ENCODE measurements at regions not wholly inside any gene's neighbourhood (a gene's known extent, or its start where the extent isn't known, plus 50 kb on each side); places are given as distances from the start of the nearest gene placed in this dataset.
"Not testable (repeated sequence)": the region's sequence is repeated elsewhere in the genome, so short reads cannot be mapped to it uniquely, and the experiment has no call there.

GRCh38 chr2:58709687-58710354 lies 468.7 kb upstream of the FANCL start:
- H3K4me1 ChIP-seq (ENCODE audit: control insufficient read depth in 2 of 2, insufficient read depth in 2 of 2, low read length in 1 of 2), result no peaks in the 10 kb centered on the region
- H3K27ac ChIP-seq (ENCODE audit: low read depth in 2 of 2, low read length in 1 of 2), result no peak overlapping the region
- H3K27me3 ChIP-seq (ENCODE audit: control insufficient read depth in 1 of 2, insufficient read depth in 2 of 2, low read length in 2 of 2), result no peaks in the 10 kb centered on the region
- no peaks in the 10 kb centered on the region for H3K36me3 ChIP-seq (ENCODE audit: control insufficient read depth in 2 of 2, insufficient read depth in 2 of 2, low read length in 1 of 2)
- WGBS, 2 donors, result 69 to 81% methylated on average over 1 of the region's 1 CpG
- no peaks in the 10 kb centered on the region for H3K9me3 ChIP-seq (ENCODE audit: control insufficient read depth in 2 of 2, insufficient read depth in 1 of 2, low read depth in 1 of 2, low read length in 1 of 2)
- H3K4me3 ChIP-seq (ENCODE audit: low read depth in 1 of 2, low read length in 2 of 2), result no peak overlapping the region

GRCh38 chr2:58709274-58709673 lies 468.1 kb upstream of the FANCL start:
- Histone ChIP-seq H3K27me3 (ENCODE audit: control insufficient read depth in 1 of 2, insufficient read depth in 2 of 2, low read length in 2 of 2) (no peaks in the 10 kb centered on the region), H3K9me3 (ENCODE audit: control insufficient read depth in 2 of 2, insufficient read depth in 1 of 2, low read depth in 1 of 2, low read length in 1 of 2) (no peaks in the 10 kb centered on the region), H3K4me1 (ENCODE audit: control insufficient read depth in 2 of 2, insufficient read depth in 2 of 2, low read length in 1 of 2) (no peaks in the 10 kb centered on the region), H3K4me3 (ENCODE audit: low read depth in 1 of 2, low read length in 2 of 2) (no peak overlapping the region), H3K36me3 (ENCODE audit: control insufficient read depth in 2 of 2, insufficient read depth in 2 of 2, low read length in 1 of 2) (no peaks in the 10 kb centered on the region), H3K27ac (ENCODE audit: low read depth in 2 of 2, low read length in 1 of 2) (no peak overlapping the region)
- 74 to 78% methylated on average over 4 of the region's 4 CpGs for WGBS, 2 donors

DNA sequence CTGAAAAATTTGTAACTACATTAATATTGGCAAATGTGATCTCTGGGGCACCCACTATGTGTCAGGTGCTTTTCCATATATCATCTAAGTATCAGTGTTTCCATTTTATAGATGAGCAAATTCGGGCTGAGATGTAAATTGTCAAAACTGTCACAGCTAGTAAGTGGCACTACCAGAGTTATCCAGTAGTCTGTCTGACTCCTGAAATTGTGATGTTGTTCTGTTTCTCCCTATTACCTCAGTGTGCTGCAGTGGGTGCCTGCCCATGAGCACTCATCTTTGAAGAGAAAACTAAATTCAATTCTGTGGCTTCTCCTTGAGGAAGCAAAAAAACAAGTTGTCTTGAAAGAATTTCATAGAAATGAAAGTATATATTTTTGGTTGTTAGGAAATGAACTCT lies 467.4 kb upstream of the FANCL start:
- H3K27me3 ChIP-seq (ENCODE audit: control insufficient read depth in 1 of 2, insufficient read depth in 2 of 2, low read length in 2 of 2), result no peaks in the 10 kb centered on the region
- H3K36me3 ChIP-seq (ENCODE audit: control insufficient read depth in 2 of 2, insufficient read depth in 2 of 2, low read length in 1 of 2), result no peaks in the 10 kb centered on the region
- 60 to 83% methylated on average over 1 of the region's 1 CpG for WGBS, 2 donors
- no peak overlapping the region for H3K27ac ChIP-seq (ENCODE audit: low read depth in 2 of 2, low read length in 1 of 2)
- H3K4me1 ChIP-seq (ENCODE audit: control insufficient read depth in 2 of 2, insufficient read depth in 2 of 2, low read length in 1 of 2), result no peaks in the 10 kb centered on the region
- H3K4me3 ChIP-seq (ENCODE audit: low read depth in 1 of 2, low read length in 2 of 2), result no peak overlapping the region
- no peaks in the 10 kb centered on the region for H3K9me3 ChIP-seq (ENCODE audit: control insufficient read depth in 2 of 2, insufficient read depth in 1 of 2, low read depth in 1 of 2, low read length in 1 of 2)

DNA sequence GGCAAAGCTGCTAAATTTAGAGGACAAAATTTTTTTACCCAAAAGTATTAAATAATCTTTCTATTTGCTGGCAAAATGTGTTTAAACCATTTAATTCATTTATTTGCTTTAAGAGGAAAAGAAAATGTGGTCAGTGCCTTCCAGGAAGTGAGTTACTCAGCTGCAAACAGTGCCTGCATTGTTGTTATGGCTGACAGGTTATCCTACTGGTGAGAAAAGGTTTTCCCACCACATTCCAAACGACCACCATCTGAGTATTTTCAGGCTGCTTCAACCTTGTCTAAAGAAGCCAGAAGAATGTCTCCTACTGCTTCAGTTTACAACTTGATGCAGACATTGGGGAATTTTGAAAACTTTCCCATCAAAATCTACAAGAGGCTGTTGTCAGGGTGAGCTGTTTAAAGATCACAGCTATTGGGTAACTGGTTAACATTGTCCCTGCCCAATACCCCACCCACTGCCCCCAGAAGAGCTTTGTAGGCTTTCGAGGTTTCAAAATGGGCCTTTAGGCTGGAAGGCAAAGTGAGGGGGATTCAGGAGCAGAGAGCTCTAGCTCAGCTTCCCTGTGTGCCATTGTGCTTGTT lies 461.3 kb upstream of the FANCL start:
- H3K27me3 ChIP-seq (ENCODE audit: control insufficient read depth in 1 of 2, insufficient read depth in 2 of 2, low read length in 2 of 2), result no peaks in the 10 kb centered on the region
- WGBS, 2 donors, result 33 to 40% methylated on average over 2 of the region's 2 CpGs
- no peak overlapping the region for H3K27ac ChIP-seq (ENCODE audit: low read depth in 2 of 2, low read length in 1 of 2)
- no peak overlapping the region for H3K4me3 ChIP-seq (ENCODE audit: low read depth in 1 of 2, low read length in 2 of 2)
- no peaks in the 10 kb centered on the region for H3K36me3 ChIP-seq (ENCODE audit: control insufficient read depth in 2 of 2, insufficient read depth in 2 of 2, low read length in 1 of 2)
- no peaks in the 10 kb centered on the region for H3K4me1 ChIP-seq (ENCODE audit: control insufficient read depth in 2 of 2, insufficient read depth in 2 of 2, low read length in 1 of 2)
- H3K9me3 ChIP-seq (ENCODE audit: control insufficient read depth in 2 of 2, insufficient read depth in 1 of 2, low read depth in 1 of 2, low read length in 1 of 2), result no peaks in the 10 kb centered on the region

GRCh38 chr2:58701688-58702301 lies 460.7 kb upstream of the FANCL start:
- no peaks in the 10 kb centered on the region for H3K4me1 ChIP-seq (ENCODE audit: control insufficient read depth in 2 of 2, insufficient read depth in 2 of 2, low read length in 1 of 2)
- H3K27ac ChIP-seq (ENCODE audit: low read depth in 2 of 2, low read length in 1 of 2), result no peak overlapping the region
- H3K36me3 ChIP-seq (ENCODE audit: control insufficient read depth in 2 of 2, insufficient read depth in 2 of 2, low read length in 1 of 2), result no peaks in the 10 kb centered on the region
- no peaks in the 10 kb centered on the region for H3K9me3 ChIP-seq (ENCODE audit: control insufficient read depth in 2 of 2, insufficient read depth in 1 of 2, low read depth in 1 of 2, low read length in 1 of 2)
- 78 to 79% methylated on average over 3 of the region's 3 CpGs for WGBS, 2 donors
- H3K4me3 ChIP-seq (ENCODE audit: low read depth in 1 of 2, low read length in 2 of 2), result no peak overlapping the region
- no peaks in the 10 kb centered on the region for H3K27me3 ChIP-seq (ENCODE audit: control insufficient read depth in 1 of 2, insufficient read depth in 2 of 2, low read length in 2 of 2)

- 55 to 56% methylated on average over 1 of the region's 1 CpG for WGBS, 2 donors
Measured at GRCh38 chr2:58700591-58700990, 459.5 kb upstream of the FANCL start.

DNA sequence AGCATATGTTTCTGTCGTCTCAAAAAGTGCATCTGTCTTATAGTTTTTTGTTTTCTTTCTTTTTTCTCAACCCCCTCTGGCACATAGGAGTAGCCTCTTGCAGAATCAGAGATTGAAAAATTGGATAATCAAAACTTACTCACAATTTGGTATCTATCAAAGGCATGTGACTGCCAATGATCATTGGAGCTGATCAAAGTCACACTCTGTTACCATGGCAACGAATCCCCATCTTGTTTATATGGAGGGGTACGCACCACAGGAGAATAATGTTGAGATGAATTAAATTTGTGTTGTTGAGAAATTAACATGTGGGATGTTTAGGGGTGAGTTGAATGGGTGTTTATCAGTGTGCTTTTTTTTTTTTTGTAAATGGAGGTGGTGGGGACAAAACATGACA lies 458.3 kb upstream of the FANCL start:
- Histone ChIP-seq H3K27ac (ENCODE audit: low read depth in 2 of 2, low read length in 1 of 2) (no peak overlapping the region), H3K36me3 (ENCODE audit: control insufficient read depth in 2 of 2, insufficient read depth in 2 of 2, low read length in 1 of 2) (no peaks in the 10 kb centered on the region), H3K4me1 (ENCODE audit: control insufficient read depth in 2 of 2, insufficient read depth in 2 of 2, low read length in 1 of 2) (no peaks in the 10 kb centered on the region), H3K4me3 (ENCODE audit: low read depth in 1 of 2, low read length in 2 of 2) (no peak overlapping the region), H3K9me3 (ENCODE audit: control insufficient read depth in 2 of 2, insufficient read depth in 1 of 2, low read depth in 1 of 2, low read length in 1 of 2) (no peaks in the 10 kb centered on the region), H3K27me3 (ENCODE audit: control insufficient read depth in 1 of 2, insufficient read depth in 2 of 2, low read length in 2 of 2) (no peaks in the 10 kb centered on the region)
- 66 to 67% methylated on average over 3 of the region's 3 CpGs for WGBS, 2 donors

More at GRCh38 chr2:58700591-58700990, 459.5 kb upstream of the FANCL start:
- H3K27ac ChIP-seq (ENCODE audit: low read depth in 2 of 2, low read length in 1 of 2), result no peak overlapping the region
- H3K4me3 ChIP-seq (ENCODE audit: low read depth in 1 of 2, low read length in 2 of 2), result no peak overlapping the region
- no peaks in the 10 kb centered on the region for H3K4me1 ChIP-seq (ENCODE audit: control insufficient read depth in 2 of 2, insufficient read depth in 2 of 2, low read length in 1 of 2)
- no peaks in the 10 kb centered on the region for H3K36me3 ChIP-seq (ENCODE audit: control insufficient read depth in 2 of 2, insufficient read depth in 2 of 2, low read length in 1 of 2)
- no peaks in the 10 kb centered on the region for H3K27me3 ChIP-seq (ENCODE audit: control insufficient read depth in 1 of 2, insufficient read depth in 2 of 2, low read length in 2 of 2)
- no peaks in the 10 kb centered on the region for H3K9me3 ChIP-seq (ENCODE audit: control insufficient read depth in 2 of 2, insufficient read depth in 1 of 2, low read depth in 1 of 2, low read length in 1 of 2)

- H3K27ac ChIP-seq (ENCODE audit: low read depth in 2 of 2, low read length in 1 of 2), result no peak overlapping the region
- no peaks in the 10 kb centered on the region for H3K36me3 ChIP-seq (ENCODE audit: control insufficient read depth in 2 of 2, insufficient read depth in 2 of 2, low read length in 1 of 2)
- H3K4me1 ChIP-seq (ENCODE audit: control insufficient read depth in 2 of 2, insufficient read depth in 2 of 2, low read length in 1 of 2), result no peaks in the 10 kb centered on the region
- no peaks in the 10 kb centered on the region for H3K27me3 ChIP-seq (ENCODE audit: control insufficient read depth in 1 of 2, insufficient read depth in 2 of 2, low read length in 2 of 2)
- no peaks in the 10 kb centered on the region for H3K9me3 ChIP-seq (ENCODE audit: control insufficient read depth in 2 of 2, insufficient read depth in 1 of 2, low read depth in 1 of 2, low read length in 1 of 2)
- 72% methylated on average over 4 of the region's 4 CpGs for WGBS, 2 donors
- H3K4me3 ChIP-seq (ENCODE audit: low read depth in 1 of 2, low read length in 2 of 2), result no peak overlapping the region
Measured at GRCh38 chr2:58698620-58699019, 457.5 kb upstream of the FANCL start.

DNA sequence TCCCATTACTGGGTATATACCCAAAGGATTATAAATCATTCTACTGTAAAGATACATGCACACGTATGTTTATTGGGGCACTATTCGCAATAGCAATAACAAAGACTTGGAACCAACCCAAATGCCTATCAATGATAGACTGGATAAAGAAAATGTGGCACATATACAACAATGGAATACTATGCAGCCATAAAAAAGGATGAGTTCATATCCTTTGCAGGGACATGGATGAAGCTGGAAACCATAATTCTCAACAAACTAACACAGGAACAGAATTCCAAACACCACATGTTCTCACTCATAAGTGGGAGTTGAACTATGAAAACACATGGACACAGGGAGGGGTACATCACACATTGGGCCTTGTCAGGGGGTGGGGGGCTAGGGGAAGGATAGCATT lies 453.0 kb upstream of the FANCL start:
- not testable (repeated sequence) for H3K4me1 ChIP-seq (ENCODE audit: control insufficient read depth in 2 of 2, insufficient read depth in 2 of 2, low read length in 1 of 2); H3K4me3 ChIP-seq (ENCODE audit: low read depth in 1 of 2, low read length in 2 of 2); H3K27ac ChIP-seq (ENCODE audit: low read depth in 2 of 2, low read length in 1 of 2); H3K9me3 ChIP-seq (ENCODE audit: control insufficient read depth in 2 of 2, insufficient read depth in 1 of 2, low read depth in 1 of 2, low read length in 1 of 2); H3K27me3 ChIP-seq (ENCODE audit: control insufficient read depth in 1 of 2, insufficient read depth in 2 of 2, low read length in 2 of 2); H3K36me3 ChIP-seq (ENCODE audit: control insufficient read depth in 2 of 2, insufficient read depth in 2 of 2, low read length in 1 of 2)
- WGBS, 2 donors, result 72 to 92% methylated on average over 2 of the region's 2 CpGs

GRCh38 chr2:58691041-58691440 lies 449.9 kb upstream of the FANCL start:
- H3K4me3 ChIP-seq (ENCODE audit: low read depth in 1 of 2, low read length in 2 of 2); H3K27me3 ChIP-seq (ENCODE audit: control insufficient read depth in 1 of 2, insufficient read depth in 2 of 2, low read length in 2 of 2); H3K4me1 ChIP-seq (ENCODE audit: control insufficient read depth in 2 of 2, insufficient read depth in 2 of 2, low read length in 1 of 2); H3K9me3 ChIP-seq (ENCODE audit: control insufficient read depth in 2 of 2, insufficient read depth in 1 of 2, low read depth in 1 of 2, low read length in 1 of 2); H3K36me3 ChIP-seq (ENCODE audit: control insufficient read depth in 2 of 2, insufficient read depth in 2 of 2, low read length in 1 of 2); H3K27ac ChIP-seq (ENCODE audit: low read depth in 2 of 2, low read length in 1 of 2): not testable (repeated sequence)
- 58 to 88% methylated on average over 2 of the region's 2 CpGs for WGBS, 2 donors
